ENCODE measurements at regions not wholly inside any gene's neighbourhood (a gene's known extent, or its start where the extent isn't known, plus 50 kb on each side); places are given as distances from the start of the nearest gene placed in this dataset.

DNA sequence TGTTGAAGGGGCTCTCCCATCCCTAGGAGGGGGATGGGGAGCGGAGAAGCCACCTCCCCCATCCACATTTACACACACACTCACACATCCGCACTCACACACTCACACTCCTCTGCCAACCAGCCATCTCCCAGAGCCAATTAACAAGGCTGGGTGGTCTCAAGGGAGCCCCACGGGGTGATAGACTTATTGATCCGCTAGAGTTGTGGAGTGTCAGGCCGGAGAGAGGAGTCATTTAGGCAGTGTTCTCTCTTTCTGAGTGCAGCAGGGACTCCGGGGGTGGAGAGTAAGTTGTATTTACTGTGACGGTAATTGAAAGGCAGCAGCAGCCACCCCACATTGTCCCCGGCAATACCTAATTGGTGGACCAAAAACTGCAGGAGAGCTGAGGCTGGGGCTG lies 61.6 kb downstream of the KLHDC7A start:
- TF ChIP-seq, protein P1, sequence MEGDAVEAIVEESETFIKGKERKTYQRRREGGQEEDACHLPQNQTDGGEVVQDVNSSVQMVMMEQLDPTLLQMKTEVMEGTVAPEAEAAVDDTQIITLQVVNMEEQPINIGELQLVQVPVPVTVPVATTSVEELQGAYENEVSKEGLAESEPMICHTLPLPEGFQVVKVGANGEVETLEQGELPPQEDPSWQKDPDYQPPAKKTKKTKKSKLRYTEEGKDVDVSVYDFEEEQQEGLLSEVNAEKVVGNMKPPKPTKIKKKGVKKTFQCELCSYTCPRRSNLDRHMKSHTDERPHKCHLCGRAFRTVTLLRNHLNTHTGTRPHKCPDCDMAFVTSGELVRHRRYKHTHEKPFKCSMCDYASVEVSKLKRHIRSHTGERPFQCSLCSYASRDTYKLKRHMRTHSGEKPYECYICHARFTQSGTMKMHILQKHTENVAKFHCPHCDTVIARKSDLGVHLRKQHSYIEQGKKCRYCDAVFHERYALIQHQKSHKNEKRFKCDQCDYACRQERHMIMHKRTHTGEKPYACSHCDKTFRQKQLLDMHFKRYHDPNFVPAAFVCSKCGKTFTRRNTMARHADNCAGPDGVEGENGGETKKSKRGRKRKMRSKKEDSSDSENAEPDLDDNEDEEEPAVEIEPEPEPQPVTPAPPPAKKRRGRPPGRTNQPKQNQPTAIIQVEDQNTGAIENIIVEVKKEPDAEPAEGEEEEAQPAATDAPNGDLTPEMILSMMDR (conservative IDR thresholded peaks at IDR 0.05): no peak
- TF ChIP-seq ZFX (IDR thresholded peaks at IDR 0.05): no peak
